Left lung (tissue), 4 donors: ENCODE measurements at regions not wholly inside any gene's neighbourhood (a gene's known extent, or its start where the extent isn't known, plus 50 kb on each side); places are given as distances from the start of the nearest gene placed in this dataset.
A peak's percentile ranks its signal among the peaks of the same experiment; 100 is the strongest.

Experiments
- ATAC-seq: fragments of 200-7000 bp; cut with Tn5 transposase; one replicate; pipeline ENCODE4 v1.9.1; 2020; ENCODE audit warnings: moderate library complexity
- DNase-seq, 4 donors: peaks; one replicate each; pipeline ENCODE4 v3.0.0-alpha.2; 2013 to 2020
- H3K27ac ChIP-seq, 2 donors: fragments of 200-600 bp; sonication (generic) in 1 of 2; one replicate each; pipeline versions ENCODE4 v1.5.0 to v1.8.0; 2020 to 2021
- H3K27me3 ChIP-seq, 2 donors: fragments of 200-600 bp; sonication (generic) in 1 of 2; one replicate each; pipeline versions ENCODE4 v1.5.0 to v1.8.0; 2020 to 2021
- H3K36me3 ChIP-seq, 2 donors: fragments of 200-600 bp; sonication (generic) in 1 of 2; one replicate each; pipeline versions ENCODE4 v1.5.0 to v1.8.0; 2020 to 2021
- H3K4me1 ChIP-seq, 2 donors: fragments of 200-600 bp; one replicate each; pipeline ENCODE4 v1.8.0; 2021
- H3K4me3 ChIP-seq, 2 donors: fragments of 200-600 bp; sonication (generic) in 1 of 2; one replicate each; pipeline versions ENCODE4 v1.5.0 to v1.8.0; 2020 to 2021; ENCODE audit warnings: mild to moderate bottlenecking in 1 of 2
- H3K9me3 ChIP-seq, 2 donors: fragments of 200-600 bp; sonication (generic) in 1 of 2; one replicate each; pipeline versions ENCODE4 v1.5.0 to v1.8.0; 2020 to 2021
- intact Hi-C, 2 donors: fragments of 100-400 bp; cut with DNase I; formaldehyde crosslinking; loops; one replicate each; pipeline versions ENCODE4 v1.11.2 to v1.14.2; 2022
- TF ChIP-seq, protein P1 (sequence below), 2 donors: fragments of 200-600 bp; sonication (generic) in 1 of 2; IDR thresholded peaks; one replicate each; pipeline versions ENCODE4 v1.5.0 to v1.8.0; 2021; ENCODE audit warnings: antibody characterized with exemption in 2 of 2
- donor health status: DM: no; HTN: yes; CAD: no.
- donor health status: DM: no; HTN: no; CAD: no.

DNA sequence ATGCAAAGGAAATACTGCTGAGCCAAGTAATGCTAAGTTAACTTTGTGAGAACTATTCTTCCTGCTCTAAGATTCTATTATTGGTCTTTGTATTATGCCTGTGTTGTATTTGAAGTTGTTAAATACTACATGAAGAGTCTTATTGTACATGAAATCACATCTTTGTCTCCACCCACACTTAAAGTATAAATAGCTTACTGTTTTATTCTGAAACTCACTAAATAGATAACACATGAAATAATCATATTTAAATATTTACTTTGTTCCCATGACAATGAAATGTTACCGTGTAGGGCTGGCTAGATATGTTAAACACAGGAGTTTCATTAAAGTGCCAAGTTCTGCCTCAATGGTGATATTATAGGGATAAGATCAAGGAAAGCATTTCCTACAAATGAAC is 562.1 kb upstream of the ATXN8OS start:
- TF ChIP-seq, protein P1, sequence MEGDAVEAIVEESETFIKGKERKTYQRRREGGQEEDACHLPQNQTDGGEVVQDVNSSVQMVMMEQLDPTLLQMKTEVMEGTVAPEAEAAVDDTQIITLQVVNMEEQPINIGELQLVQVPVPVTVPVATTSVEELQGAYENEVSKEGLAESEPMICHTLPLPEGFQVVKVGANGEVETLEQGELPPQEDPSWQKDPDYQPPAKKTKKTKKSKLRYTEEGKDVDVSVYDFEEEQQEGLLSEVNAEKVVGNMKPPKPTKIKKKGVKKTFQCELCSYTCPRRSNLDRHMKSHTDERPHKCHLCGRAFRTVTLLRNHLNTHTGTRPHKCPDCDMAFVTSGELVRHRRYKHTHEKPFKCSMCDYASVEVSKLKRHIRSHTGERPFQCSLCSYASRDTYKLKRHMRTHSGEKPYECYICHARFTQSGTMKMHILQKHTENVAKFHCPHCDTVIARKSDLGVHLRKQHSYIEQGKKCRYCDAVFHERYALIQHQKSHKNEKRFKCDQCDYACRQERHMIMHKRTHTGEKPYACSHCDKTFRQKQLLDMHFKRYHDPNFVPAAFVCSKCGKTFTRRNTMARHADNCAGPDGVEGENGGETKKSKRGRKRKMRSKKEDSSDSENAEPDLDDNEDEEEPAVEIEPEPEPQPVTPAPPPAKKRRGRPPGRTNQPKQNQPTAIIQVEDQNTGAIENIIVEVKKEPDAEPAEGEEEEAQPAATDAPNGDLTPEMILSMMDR (IDR thresholded peaks at IDR 0.05): no peak
- intact Hi-C loops: no loop called here
- no peak for DNase-seq

DNA sequence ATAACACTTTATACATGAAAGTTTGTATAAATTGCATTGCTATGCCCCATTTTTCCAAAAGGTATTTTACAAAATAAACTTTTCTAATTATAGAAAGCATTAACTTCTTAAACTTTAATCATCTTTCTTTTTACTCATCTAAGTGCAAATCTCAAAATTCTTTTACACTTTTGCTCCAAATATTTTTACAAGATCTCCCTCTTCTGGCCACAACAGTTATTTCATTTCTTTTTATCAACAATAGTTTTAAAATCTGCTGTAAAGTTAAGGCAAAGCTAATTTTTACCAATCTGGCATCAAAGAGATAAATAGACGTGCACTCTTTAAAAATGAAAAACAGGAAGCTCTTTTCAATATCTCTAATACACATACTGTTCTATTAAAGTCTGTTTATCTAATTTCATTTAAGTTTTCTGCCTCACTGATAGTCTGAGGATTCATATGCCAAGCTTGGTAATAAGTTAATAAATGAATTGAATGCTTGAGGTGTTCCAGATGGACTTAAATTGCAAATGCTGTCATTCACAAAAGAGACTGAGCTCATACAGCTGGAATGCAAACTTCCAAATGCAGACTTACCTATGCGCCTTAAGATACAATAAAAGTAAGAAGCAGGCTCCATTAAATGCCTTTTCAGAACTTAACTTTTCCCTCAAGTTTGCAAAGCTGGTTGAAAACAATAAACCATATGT is 583.0 kb upstream of the ATXN8OS start:
- peak in 1 of 4 donors; percentile 5 for DNase-seq
- H3K27ac ChIP-seq: no peak overlapping the region
- intact Hi-C loops: no loop called here
- no peak for ATAC-seq
- H3K27me3 ChIP-seq: no peaks in the 10 kb centered on the region
- TF ChIP-seq, protein P1 (IDR thresholded peaks at IDR 0.05): no peak
- H3K4me1 ChIP-seq: no peaks in the 10 kb centered on the region
- no peak overlapping the region for H3K4me3 ChIP-seq
- no peaks in the 10 kb centered on the region for H3K36me3 ChIP-seq
- H3K9me3 ChIP-seq: no peaks in the 10 kb centered on the region

More for the DNA sequence above, 562.1 kb upstream of the ATXN8OS start:
- Histone ChIP-seq H3K4me3 (no peak overlapping the region), H3K9me3 (no peaks in the 10 kb centered on the region), H3K4me1 (no peaks in the 10 kb centered on the region), H3K27me3 (no peaks in the 10 kb centered on the region), H3K27ac (no peak overlapping the region), H3K36me3 (no peaks in the 10 kb centered on the region)
- no peak for ATAC-seq

DNA sequence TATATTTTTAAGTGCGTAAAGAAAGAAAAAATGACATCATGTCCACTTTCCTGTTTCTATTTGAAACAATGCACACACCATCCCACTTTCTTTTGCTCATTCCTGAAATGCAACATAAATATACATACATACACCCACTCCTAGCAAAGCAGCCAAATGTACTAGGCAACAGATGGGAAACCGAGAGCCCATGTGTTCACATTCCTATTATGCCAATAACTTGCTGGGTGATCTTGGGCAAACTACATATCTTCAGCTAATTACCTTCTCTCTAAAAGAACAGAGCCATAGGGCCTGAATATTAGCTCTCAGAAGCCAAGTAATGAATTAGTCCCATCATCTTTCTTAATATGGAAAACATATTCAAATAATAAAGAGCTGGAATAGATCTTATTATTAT is 610.6 kb upstream of the ATXN8OS start:
- no peak overlapping the region for H3K4me3 ChIP-seq
- intact Hi-C loops: no loop called here
- TF ChIP-seq, protein P1 (IDR thresholded peaks at IDR 0.05): no peak

DNA sequence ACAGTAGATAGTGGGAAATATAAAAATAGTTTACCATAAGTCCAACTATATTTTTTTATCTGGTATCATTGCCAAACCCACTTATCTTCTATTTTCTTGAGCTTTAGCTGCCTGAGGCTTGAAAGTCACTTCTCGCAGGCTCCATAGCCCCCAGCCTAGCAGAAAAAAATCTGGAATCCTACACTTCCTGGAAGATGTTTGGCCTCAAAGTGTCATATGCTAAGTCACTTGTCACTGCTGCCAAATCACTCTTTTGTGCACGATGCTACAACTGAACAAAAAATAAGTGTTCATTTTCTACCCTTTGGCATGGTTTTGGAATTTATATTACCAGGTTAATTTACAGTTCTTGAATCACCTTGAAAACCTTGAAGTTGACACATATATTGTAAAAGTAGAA is 612.5 kb upstream of the ATXN8OS start:
- H3K4me3 ChIP-seq: no peak overlapping the region
- DNase-seq: no peak
- intact Hi-C loops: no loop called here
- no peaks in the 10 kb centered on the region for H3K4me1 ChIP-seq
- peaks cover 0 to 12% of the 10 kb centered on the region in 2 donors for H3K9me3 ChIP-seq
- H3K36me3 ChIP-seq: no peaks in the 10 kb centered on the region
- H3K27me3 ChIP-seq: no peaks in the 10 kb centered on the region
- H3K27ac ChIP-seq: no peak overlapping the region
- TF ChIP-seq, protein P1 (IDR thresholded peaks at IDR 0.05): no peak
- no peak for ATAC-seq

More for the DNA sequence above, 610.6 kb upstream of the ATXN8OS start:
- Histone ChIP-seq H3K36me3 (no peaks in the 10 kb centered on the region), H3K27me3 (no peaks in the 10 kb centered on the region), H3K9me3 (peaks cover 0 to 8% of the 10 kb centered on the region in 2 donors), H3K4me1 (no peaks in the 10 kb centered on the region), H3K27ac (no peak overlapping the region)
- DNase-seq (no peak), ATAC-seq (no peak)

DNA sequence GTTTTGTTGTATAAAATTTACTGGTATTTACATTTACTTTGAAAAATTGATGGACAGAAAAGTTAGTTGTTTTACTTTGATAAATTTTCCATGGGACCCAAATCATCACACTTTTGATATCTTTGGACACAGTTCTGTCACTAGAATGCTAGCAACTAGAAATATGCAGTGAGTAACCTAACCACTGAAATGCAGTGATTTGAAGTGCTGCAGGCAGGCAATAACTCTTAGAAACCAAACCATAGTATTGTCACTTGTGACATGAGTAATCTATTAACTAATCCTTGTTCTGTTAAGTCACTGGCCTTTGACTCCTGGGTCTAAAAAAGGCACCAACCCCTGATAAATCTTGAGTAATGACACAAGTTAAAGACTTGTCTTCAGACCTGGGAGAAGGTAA is 620.0 kb upstream of the ATXN8OS start:
- no peak overlapping the region for H3K27ac ChIP-seq
- DNase-seq: no peak
- peaks cover 0 to 30% of the 10 kb centered on the region in 2 donors for H3K9me3 ChIP-seq
- TF ChIP-seq, protein P1 (IDR thresholded peaks at IDR 0.05): no peak
- H3K27me3 ChIP-seq: no peaks in the 10 kb centered on the region
- H3K4me1 ChIP-seq: no peaks in the 10 kb centered on the region
- H3K4me3 ChIP-seq: no peak overlapping the region
- intact Hi-C loops: no loop called here
- ATAC-seq: no peak
- no peaks in the 10 kb centered on the region for H3K36me3 ChIP-seq
